Breast epithelium (tissue), 4 donors: ENCODE measurements at regions not wholly inside any gene's neighbourhood (a gene's known extent, or its start where the extent isn't known, plus 50 kb on each side); places are given as distances from the start of the nearest gene placed in this dataset.

Source experiments
- DNase-seq, 2 donors: peaks; one replicate each; pipeline ENCODE4 v3.0.0-alpha.2; 2019; ENCODE audit warnings: low spot score in 2 of 2
- H3K27ac ChIP-seq, 2 donors: fragments of 200-600 bp; sonication (generic) in 1 of 2; one replicate each; pipeline ENCODE4 v1.5.1; 2016 to 2019; ENCODE audit warnings: mild to moderate bottlenecking in 1 of 2
- H3K27me3 ChIP-seq, 2 donors: fragments of 200-600 bp; sonication (generic) in 1 of 2; one replicate each; pipeline versions ENCODE4 v1.5.1 to v1.6.0; 2017 to 2019; ENCODE audit warnings: control low read depth in 1 of 2, mild to moderate bottlenecking in 1 of 2
- H3K36me3 ChIP-seq: fragments of 200-600 bp; one replicate; pipeline ENCODE4 v1.5.1; 2019
- H3K4me1 ChIP-seq, 2 donors: fragments of 200-600 bp; sonication (generic); one replicate each; pipeline ENCODE4 v1.5.1; 2016 to 2019; ENCODE audit warnings: control low read depth in 1 of 2
- H3K4me3 ChIP-seq, 3 donors: fragments of 200-600 bp; sonication (generic); 1 replicate in 2 of 3; 2 replicates in 1 of 3; pipeline ENCODE4 v1.5.1; 2016 to 2019; ENCODE audit warnings: mild to moderate bottlenecking in 3 of 3, moderate library complexity in 2 of 3
- H3K9me3 ChIP-seq, 2 donors: fragments of 200-600 bp; sonication (generic) in 1 of 2; one replicate each; pipeline ENCODE4 v1.5.1; 2016 to 2019; ENCODE audit warnings: control low read depth in 1 of 2
- CTCF ChIP-seq, 3 donors: fragments of 450-650 bp; IDR thresholded peaks; one replicate each; pipeline ENCODE4 v1.5.1; 2016 to 2017; ENCODE audit warnings: antibody characterized with exemption in 3 of 3, mild to moderate bottlenecking in 3 of 3, moderate library complexity in 3 of 3
- POLR2A ChIP-seq: fragments of 450-650 bp; IDR thresholded peaks from one replicate; pipeline ENCODE4 v1.6.1; 2016; ENCODE audit warnings: antibody characterized with exemption, mild to moderate bottlenecking, moderate library complexity
- POLR2AphosphoS5 ChIP-seq, 3 donors: sonication (generic); formaldehyde crosslinking; IDR thresholded peaks; one replicate each; pipeline ENCODE4 v1.6.1; 2017; ENCODE audit warnings: antibody characterized with exemption in 3 of 3
- intact Hi-C: fragments of 100-400 bp; cut with DNase I; formaldehyde crosslinking; loops from one replicate; pipeline ENCODE4 v1.15.1; 2023; ENCODE audit warnings: low total_unique reads

GRCh38 chr3:17946619-17947018, 204.2 kb upstream of the TBC1D5 start:
- intact Hi-C loops = no loop called here

GRCh38 chr3:17945799-17946399, 203.5 kb upstream of the TBC1D5 start:
- TF ChIP-seq POLR2AphosphoS5 (IDR thresholded peaks at IDR 0.05) (no peak), POLR2A (no peak), CTCF (IDR thresholded peaks at IDR 0.05) (no peak)
- H3K4me1 ChIP-seq = no peaks in the 10 kb centered on the region
- H3K27me3 ChIP-seq = no peaks in the 10 kb centered on the region
- no peaks in the 10 kb centered on the region for H3K9me3 ChIP-seq
- DNase-seq = no peak
- no peak overlapping the region for H3K27ac ChIP-seq
- intact Hi-C loops = no loop called here
- no peak overlapping the region for H3K4me3 ChIP-seq
- H3K36me3 ChIP-seq = no peaks in the 10 kb centered on the region

More at GRCh38 chr3:17946619-17947018, 204.2 kb upstream of the TBC1D5 start:
- Histone ChIP-seq H3K27me3 (no peaks in the 10 kb centered on the region), H3K4me3 (no peak overlapping the region), H3K36me3 (no peaks in the 10 kb centered on the region), H3K4me1 (no peaks in the 10 kb centered on the region), H3K9me3 (no peaks in the 10 kb centered on the region), H3K27ac (no peak overlapping the region)
- no peak for TF ChIP-seq POLR2A
- no peak for DNase-seq

- Histone ChIP-seq H3K36me3 (no peaks in the 10 kb centered on the region), H3K9me3 (no peaks in the 10 kb centered on the region), H3K4me3 (no peak overlapping the region), H3K4me1 (no peaks in the 10 kb centered on the region), H3K27me3 (no peaks in the 10 kb centered on the region), H3K27ac (no peak overlapping the region)
- intact Hi-C loops = no loop called here
- DNase-seq = no peak
- TF ChIP-seq POLR2A (no peak), CTCF (IDR thresholded peaks at IDR 0.05) (no peak), POLR2AphosphoS5 (IDR thresholded peaks at IDR 0.05) (no peak)
Measured at GRCh38 chr3:17945018-17945798, 202.8 kb upstream of the TBC1D5 start.

GRCh38 chr3:17942856-17943255, 200.4 kb upstream of the TBC1D5 start:
- DNase-seq = no peak

GRCh38 chr3:17941766-17942165, 199.3 kb upstream of the TBC1D5 start:
- TF ChIP-seq POLR2AphosphoS5 (IDR thresholded peaks at IDR 0.05) = no peak
- TF ChIP-seq CTCF (IDR thresholded peaks at IDR 0.05) = no peak
- no peak for TF ChIP-seq POLR2A
- Histone ChIP-seq H3K27ac (no peak overlapping the region), H3K4me1 (no peaks in the 10 kb centered on the region), H3K27me3 (no peaks in the 10 kb centered on the region), H3K4me3 (no peak overlapping the region), H3K36me3 (no peaks in the 10 kb centered on the region), H3K9me3 (no peaks in the 10 kb centered on the region)
- intact Hi-C loops = no loop called here
- no peak for DNase-seq

More at GRCh38 chr3:17942856-17943255, 200.4 kb upstream of the TBC1D5 start:
- H3K4me3 ChIP-seq = no peak overlapping the region
- no peak for TF ChIP-seq CTCF (IDR thresholded peaks at IDR 0.05)
- no peak for TF ChIP-seq POLR2A
- TF ChIP-seq POLR2AphosphoS5 (IDR thresholded peaks at IDR 0.05) = no peak
- no peak overlapping the region for H3K27ac ChIP-seq
- H3K27me3 ChIP-seq = no peaks in the 10 kb centered on the region
- H3K4me1 ChIP-seq = no peaks in the 10 kb centered on the region
- intact Hi-C loops = no loop called here
- no peaks in the 10 kb centered on the region for H3K9me3 ChIP-seq
- H3K36me3 ChIP-seq = no peaks in the 10 kb centered on the region
